GM18861 (cell line): ENCODE measurements at regions not wholly inside any gene's neighbourhood (a gene's known extent, or its start where the extent isn't known, plus 50 kb on each side); places are given as distances from the start of the nearest gene placed in this dataset.

Experiments used
- ATAC-seq: cut with Tn5 transposase; IDR thresholded peaks from one replicate; pipeline ENCODE4 v1.9.1; 2021; ENCODE audit not compliant: unreplicated experiment

GRCh38 chr2:15834381-15835031, 105.8 kb upstream of the MYCN start:
- no peak for ATAC-seq

GRCh38 chr2:15835991-15836688, 104.2 kb upstream of the MYCN start:
- no peak for ATAC-seq

GRCh38 chr2:15836689-15837610, 103.4 kb upstream of the MYCN start:
- no peak for ATAC-seq

GRCh38 chr2:15838481-15839090, 101.8 kb upstream of the MYCN start:
- no peak for ATAC-seq

- ATAC-seq, result no peak
These were observed 100.8 kb upstream of the MYCN start for GRCh38 chr2:15839426-15840124.

- ATAC-seq, result no peak
These were observed 100.2 kb upstream of the MYCN start for GRCh38 chr2:15840148-15840547.

GRCh38 chr2:15840969-15841368, 99.4 kb upstream of the MYCN start:
- no peak for ATAC-seq

GRCh38 chr2:15841776-15842560, 98.4 kb upstream of the MYCN start:
- no peak for ATAC-seq

- no peak for ATAC-seq
These were observed 97.3 kb upstream of the MYCN start for GRCh38 chr2:15842758-15843666.

GRCh38 chr2:15844211-15844801, 96.0 kb upstream of the MYCN start:
- no peak for ATAC-seq

GRCh38 chr2:15845294-15845693, 95.1 kb upstream of the MYCN start:
- ATAC-seq, result no peak

GRCh38 chr2:15845737-15846405, 94.5 kb upstream of the MYCN start:
- ATAC-seq, result no peak

- ATAC-seq, result no peak
These were observed 93.7 kb upstream of the MYCN start for GRCh38 chr2:15846626-15847025.

- no peak for ATAC-seq
These were observed 89.8 kb upstream of the MYCN start for GRCh38 chr2:15850534-15850933.

GRCh38 chr2:15851076-15851693, 89.2 kb upstream of the MYCN start:
- no peak for ATAC-seq

GRCh38 chr2:15852811-15853210, 87.5 kb upstream of the MYCN start:
- no peak for ATAC-seq

- no peak for ATAC-seq
These were observed 86.4 kb upstream of the MYCN start for GRCh38 chr2:15853903-15854302.
